Panc1 (cell line): ENCODE measurements at regions not wholly inside any gene's neighbourhood (a gene's known extent, or its start where the extent isn't known, plus 50 kb on each side); places are given as distances from the start of the nearest gene placed in this dataset.

ENCODE experiments used
- POLR2AphosphoS5 ChIP-seq: IDR thresholded peaks from 2 replicates; pipeline ENCODE4 v1.6.1; 2012; ENCODE audit warnings: mild to moderate bottlenecking, low read depth, low read length, moderate library complexity
- SIN3A ChIP-seq: IDR thresholded peaks from 2 replicates; pipeline ENCODE4 v1.6.1; 2012; ENCODE audit warnings: low read depth, mild to moderate bottlenecking, low read length, moderate library complexity, borderline replicate concordance; ENCODE audit not compliant: insufficient read depth
- TF ChIP-seq, protein P1 (sequence below): fragments of 450-650 bp; IDR thresholded peaks from 2 replicates; pipeline ENCODE4 v1.5.1; 2017; ENCODE audit warnings: mild to moderate bottlenecking
- TF ChIP-seq, protein P2 (sequence below), 2 experiments: IDR thresholded peaks; 2 replicates each; pipeline ENCODE4 v1.6.1; 2011 to 2012; ENCODE audit warnings: low read depth in 2 of 2, control low read depth in 1 of 2, low read length in 1 of 2, mild to moderate bottlenecking in 1 of 2, moderate library complexity in 1 of 2; ENCODE audit not compliant: insufficient read depth in 1 of 2

DNA sequence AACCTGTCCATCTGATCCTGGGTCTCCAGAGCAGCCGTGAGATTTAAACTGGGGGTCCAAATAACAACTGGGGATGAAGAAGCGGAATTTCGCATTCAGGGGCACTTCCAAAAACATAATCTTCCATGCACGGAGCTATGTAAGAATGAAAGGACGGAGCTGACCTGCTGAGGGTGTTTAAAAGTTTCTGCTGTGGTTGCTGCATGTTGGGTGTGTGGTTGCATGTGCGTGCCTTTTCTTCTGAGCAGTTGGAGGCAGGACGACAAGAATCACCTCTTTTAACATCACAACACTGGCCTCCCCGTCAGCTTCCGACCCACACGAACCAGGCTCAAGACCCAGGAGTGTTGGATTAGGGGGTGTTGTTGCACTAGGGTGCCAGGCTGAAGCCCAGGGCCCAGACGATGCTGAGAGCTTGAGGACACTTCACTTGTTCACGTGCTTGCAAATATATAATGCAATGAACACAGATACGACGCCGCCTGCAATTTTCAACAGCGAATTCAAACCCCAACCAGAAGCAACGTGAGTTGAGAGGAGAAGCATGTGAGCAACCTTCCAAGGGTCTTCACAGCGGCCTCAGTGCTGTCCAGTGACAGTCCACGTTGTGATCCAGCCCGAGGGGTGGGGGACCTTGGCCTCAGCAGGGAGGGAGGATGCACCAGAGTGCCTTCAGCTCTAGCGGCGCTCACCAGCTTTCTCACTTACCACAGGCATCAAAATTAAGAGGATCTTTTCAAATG is 76.0 kb upstream of the SALL3 start:
- TF ChIP-seq, protein P1, sequence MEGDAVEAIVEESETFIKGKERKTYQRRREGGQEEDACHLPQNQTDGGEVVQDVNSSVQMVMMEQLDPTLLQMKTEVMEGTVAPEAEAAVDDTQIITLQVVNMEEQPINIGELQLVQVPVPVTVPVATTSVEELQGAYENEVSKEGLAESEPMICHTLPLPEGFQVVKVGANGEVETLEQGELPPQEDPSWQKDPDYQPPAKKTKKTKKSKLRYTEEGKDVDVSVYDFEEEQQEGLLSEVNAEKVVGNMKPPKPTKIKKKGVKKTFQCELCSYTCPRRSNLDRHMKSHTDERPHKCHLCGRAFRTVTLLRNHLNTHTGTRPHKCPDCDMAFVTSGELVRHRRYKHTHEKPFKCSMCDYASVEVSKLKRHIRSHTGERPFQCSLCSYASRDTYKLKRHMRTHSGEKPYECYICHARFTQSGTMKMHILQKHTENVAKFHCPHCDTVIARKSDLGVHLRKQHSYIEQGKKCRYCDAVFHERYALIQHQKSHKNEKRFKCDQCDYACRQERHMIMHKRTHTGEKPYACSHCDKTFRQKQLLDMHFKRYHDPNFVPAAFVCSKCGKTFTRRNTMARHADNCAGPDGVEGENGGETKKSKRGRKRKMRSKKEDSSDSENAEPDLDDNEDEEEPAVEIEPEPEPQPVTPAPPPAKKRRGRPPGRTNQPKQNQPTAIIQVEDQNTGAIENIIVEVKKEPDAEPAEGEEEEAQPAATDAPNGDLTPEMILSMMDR = no peak
- no peak for TF ChIP-seq POLR2AphosphoS5
- TF ChIP-seq, protein P2, sequence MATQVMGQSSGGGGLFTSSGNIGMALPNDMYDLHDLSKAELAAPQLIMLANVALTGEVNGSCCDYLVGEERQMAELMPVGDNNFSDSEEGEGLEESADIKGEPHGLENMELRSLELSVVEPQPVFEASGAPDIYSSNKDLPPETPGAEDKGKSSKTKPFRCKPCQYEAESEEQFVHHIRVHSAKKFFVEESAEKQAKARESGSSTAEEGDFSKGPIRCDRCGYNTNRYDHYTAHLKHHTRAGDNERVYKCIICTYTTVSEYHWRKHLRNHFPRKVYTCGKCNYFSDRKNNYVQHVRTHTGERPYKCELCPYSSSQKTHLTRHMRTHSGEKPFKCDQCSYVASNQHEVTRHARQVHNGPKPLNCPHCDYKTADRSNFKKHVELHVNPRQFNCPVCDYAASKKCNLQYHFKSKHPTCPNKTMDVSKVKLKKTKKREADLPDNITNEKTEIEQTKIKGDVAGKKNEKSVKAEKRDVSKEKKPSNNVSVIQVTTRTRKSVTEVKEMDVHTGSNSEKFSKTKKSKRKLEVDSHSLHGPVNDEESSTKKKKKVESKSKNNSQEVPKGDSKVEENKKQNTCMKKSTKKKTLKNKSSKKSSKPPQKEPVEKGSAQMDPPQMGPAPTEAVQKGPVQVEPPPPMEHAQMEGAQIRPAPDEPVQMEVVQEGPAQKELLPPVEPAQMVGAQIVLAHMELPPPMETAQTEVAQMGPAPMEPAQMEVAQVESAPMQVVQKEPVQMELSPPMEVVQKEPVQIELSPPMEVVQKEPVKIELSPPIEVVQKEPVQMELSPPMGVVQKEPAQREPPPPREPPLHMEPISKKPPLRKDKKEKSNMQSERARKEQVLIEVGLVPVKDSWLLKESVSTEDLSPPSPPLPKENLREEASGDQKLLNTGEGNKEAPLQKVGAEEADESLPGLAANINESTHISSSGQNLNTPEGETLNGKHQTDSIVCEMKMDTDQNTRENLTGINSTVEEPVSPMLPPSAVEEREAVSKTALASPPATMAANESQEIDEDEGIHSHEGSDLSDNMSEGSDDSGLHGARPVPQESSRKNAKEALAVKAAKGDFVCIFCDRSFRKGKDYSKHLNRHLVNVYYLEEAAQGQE (IDR thresholded peaks at IDR 0.05; ENCODE audit: insufficient read depth in 1 of 2, low read depth in 2 of 2, low read length in 1 of 2) = no peak
- no peak for TF ChIP-seq SIN3A
